Coronary artery (tissue), 2 donors: ENCODE measurements at regions not wholly inside any gene's neighbourhood (a gene's known extent, or its start where the extent isn't known, plus 50 kb on each side); places are given as distances from the start of the nearest gene placed in this dataset.

ENCODE experiments used
- DNase-seq: peaks from one replicate; pipeline ENCODE4 v3.0.0-alpha.2; 2017; ENCODE audit warnings: low spot score
- H3K27ac ChIP-seq, 2 donors: fragments of 200-600 bp; sonication (generic); one replicate each; pipeline ENCODE4 v1.5.1; 2016 to 2019
- H3K4me3 ChIP-seq: fragments of 200-600 bp; sonication (generic); 2 replicates; pipeline ENCODE4 v1.5.1; 2016; ENCODE audit warnings: mild to moderate bottlenecking, moderate library complexity
- CTCF ChIP-seq: fragments of 200-600 bp; sonication (generic); IDR thresholded peaks from one replicate; pipeline ENCODE4 v1.5.1; 2019; ENCODE audit warnings: antibody characterized with exemption

DNA sequence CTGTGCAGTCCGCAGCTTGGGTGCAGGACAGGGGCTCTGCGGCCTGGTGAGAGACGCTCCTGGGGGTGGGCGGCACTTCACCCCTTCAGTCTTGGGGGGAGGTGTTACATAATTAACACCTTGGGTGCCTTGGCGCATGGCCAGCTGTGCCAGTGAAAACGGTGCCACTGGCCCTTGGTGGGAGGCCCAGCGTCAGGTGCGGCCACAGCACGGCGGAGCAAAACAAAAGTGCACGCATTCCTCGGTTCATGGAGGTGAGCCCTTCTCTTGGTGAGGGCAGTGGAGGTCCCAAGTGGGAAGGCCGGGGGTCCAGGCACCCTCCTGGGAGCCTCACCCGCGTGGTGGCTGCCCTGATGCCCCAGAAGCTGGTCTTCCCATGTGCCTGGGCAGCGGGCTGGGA is 89.8 kb downstream of the ENGASE start:
- Histone ChIP-seq H3K27ac (no peak overlapping the region), H3K4me3 (no peak overlapping the region)
- no peak for DNase-seq
- no peak for TF ChIP-seq CTCF

DNA sequence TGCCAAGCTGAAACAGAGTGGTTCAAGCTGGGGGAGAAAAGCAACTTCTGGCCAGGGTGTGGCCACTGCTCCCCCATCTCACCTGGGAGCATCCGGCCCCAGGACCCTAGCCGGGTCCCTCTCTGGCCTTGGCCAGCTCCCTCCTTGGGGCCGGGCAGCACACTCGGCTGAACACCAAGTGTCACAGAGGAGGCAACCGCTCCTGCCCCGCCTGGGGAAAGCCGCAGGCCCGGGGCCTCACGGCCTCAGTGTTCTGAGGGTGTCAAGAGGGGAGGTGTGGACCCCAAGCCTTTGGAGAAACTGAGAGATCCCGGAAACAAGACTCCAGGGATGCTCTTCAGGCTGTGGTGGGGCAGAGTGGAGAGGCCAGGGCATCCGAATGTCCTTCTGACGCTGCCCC is 88.4 kb downstream of the ENGASE start:
- Histone ChIP-seq H3K27ac (no peak overlapping the region), H3K4me3 (no peak overlapping the region)
- no peak for TF ChIP-seq CTCF
- no peak for DNase-seq

- TF ChIP-seq CTCF, result no peak
- DNase-seq, result no peak
These were observed 87.7 kb downstream of the ENGASE start for GRCh38 chr17:79162012-79162963.

DNA sequence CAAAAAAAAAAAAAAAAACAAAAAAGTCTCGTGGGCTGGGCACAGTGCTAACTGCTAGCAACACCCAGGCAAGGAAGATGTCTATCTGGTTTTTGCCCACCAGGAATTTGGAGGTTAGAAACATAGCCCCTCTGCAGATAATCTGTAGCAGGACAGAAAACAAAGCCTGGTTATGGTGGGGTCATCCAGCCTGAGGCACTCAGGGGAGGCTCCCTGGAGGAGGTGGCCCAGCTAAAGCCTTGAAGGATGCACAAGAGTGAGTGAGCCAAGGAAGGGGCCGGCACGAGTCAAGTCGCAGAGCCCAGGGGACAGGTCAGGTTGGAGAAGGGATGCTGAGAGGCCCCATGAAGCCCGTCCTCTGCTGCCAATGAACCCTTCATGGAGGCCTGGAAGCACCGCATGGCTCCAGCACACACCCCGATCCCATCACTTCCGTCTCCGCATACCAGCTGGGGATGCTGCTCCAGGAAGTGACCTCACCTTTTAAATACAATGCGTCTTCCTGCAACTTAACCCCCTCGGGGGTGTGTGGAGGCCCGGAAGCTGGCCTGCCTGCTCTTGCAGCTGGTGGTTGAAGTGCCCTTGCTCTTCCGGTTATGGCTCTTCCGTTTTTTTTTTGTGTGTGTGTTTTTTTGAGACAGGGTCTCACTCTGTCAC is 86.5 kb downstream of the ENGASE start:
- Histone ChIP-seq H3K27ac (no peak overlapping the region), H3K4me3 (no peak overlapping the region)
- TF ChIP-seq CTCF, result no peak
- no peak for DNase-seq

More at GRCh38 chr17:79162012-79162963, 87.7 kb downstream of the ENGASE start:
- Histone ChIP-seq H3K27ac (no peak overlapping the region), H3K4me3 (no peak overlapping the region)

GRCh38 chr17:79159926-79160325 is 85.3 kb downstream of the ENGASE start:
- Histone ChIP-seq H3K4me3 (no peak overlapping the region), H3K27ac (no peak overlapping the region)
- no peak for TF ChIP-seq CTCF
- DNase-seq, result no peak

- no peak overlapping the region for H3K27ac ChIP-seq
- no peak overlapping the region for H3K4me3 ChIP-seq
- no peak for DNase-seq
- TF ChIP-seq CTCF, result no peak
These were observed 84.8 kb downstream of the ENGASE start for GRCh38 chr17:79159471-79159870.
